ENCODE measurements at regions not wholly inside any gene's neighbourhood (a gene's known extent, or its start where the extent isn't known, plus 50 kb on each side); places are given as distances from the start of the nearest gene placed in this dataset.

- no peak overlapping the region for H3K27ac ChIP-seq (ENCODE audit: low read length)
- H3K9me3 ChIP-seq (ENCODE audit: insufficient read depth, low read depth, low read length), result no peaks in the 10 kb centered on the region
- no peaks in the 10 kb centered on the region for H3K36me3 ChIP-seq (ENCODE audit: insufficient read depth, low read depth, low read length)
- H3K4me1 ChIP-seq (ENCODE audit: insufficient read depth, low read length), result peaks cover 28% of the 10 kb centered on the region; the same call in 1 of the 2 replicates
- 0 out of 2 replicates have a peak overlapping the region, but pooled peaks have one; percentile 41 for H3K4me3 ChIP-seq (ENCODE audit: low read length)
- H3K9ac ChIP-seq (ENCODE audit: low read depth, low read length), result peak overlapping the region; percentile 43; the same call in 1 of the 2 replicates
- no peaks in the 10 kb centered on the region for H3K27me3 ChIP-seq (ENCODE audit: insufficient read depth, low read length)
These were observed 240.6 kb upstream of the PDGFD start for GRCh38 chr11:104404231-104405175.

GRCh38 chr11:104402812-104403521 is 239.0 kb upstream of the PDGFD start:
- Histone ChIP-seq H3K4me1 (ENCODE audit: insufficient read depth, low read length) (peaks cover 28% of the 10 kb centered on the region; the same call in 1 of the 2 replicates), H3K27me3 (ENCODE audit: insufficient read depth, low read length) (no peaks in the 10 kb centered on the region), H3K9ac (ENCODE audit: low read depth, low read length) (peak overlapping the region; percentile 23; the same call in 1 of the 2 replicates), H3K4me3 (ENCODE audit: low read length) (peak overlapping the region; percentile 32; the same call in 1 of the 2 replicates), H3K9me3 (ENCODE audit: insufficient read depth, low read depth, low read length) (no peaks in the 10 kb centered on the region), H3K36me3 (ENCODE audit: insufficient read depth, low read depth, low read length) (no peaks in the 10 kb centered on the region), H3K27ac (ENCODE audit: low read length) (peak overlapping the region; percentile 23)

GRCh38 chr11:104394508-104394907 is 230.6 kb upstream of the PDGFD start:
- Histone ChIP-seq H3K9ac (ENCODE audit: low read depth, low read length) (no peak overlapping the region), H3K27me3 (ENCODE audit: insufficient read depth, low read length) (no peaks in the 10 kb centered on the region), H3K4me1 (ENCODE audit: insufficient read depth, low read length) (no peaks in the 10 kb centered on the region), H3K36me3 (ENCODE audit: insufficient read depth, low read depth, low read length) (no peaks in the 10 kb centered on the region), H3K27ac (ENCODE audit: low read length) (no peak overlapping the region), H3K4me3 (ENCODE audit: low read length) (no peak overlapping the region), H3K9me3 (ENCODE audit: insufficient read depth, low read depth, low read length) (no peaks in the 10 kb centered on the region)

- no peaks in the 10 kb centered on the region for H3K4me1 ChIP-seq (ENCODE audit: insufficient read depth, low read length)
- H3K27ac ChIP-seq (ENCODE audit: low read length), result no peak overlapping the region
- no peak overlapping the region for H3K4me3 ChIP-seq (ENCODE audit: low read length)
- H3K9me3 ChIP-seq (ENCODE audit: insufficient read depth, low read depth, low read length), result no peaks in the 10 kb centered on the region
- no peaks in the 10 kb centered on the region for H3K36me3 ChIP-seq (ENCODE audit: insufficient read depth, low read depth, low read length)
- no peaks in the 10 kb centered on the region for H3K27me3 ChIP-seq (ENCODE audit: insufficient read depth, low read length)
- no peak overlapping the region for H3K9ac ChIP-seq (ENCODE audit: low read depth, low read length)
These were observed 226.7 kb upstream of the PDGFD start for GRCh38 chr11:104390651-104391050.

- Histone ChIP-seq H3K36me3 (ENCODE audit: insufficient read depth, low read depth, low read length) (no peaks in the 10 kb centered on the region), H3K9me3 (ENCODE audit: insufficient read depth, low read depth, low read length) (no peaks in the 10 kb centered on the region), H3K4me1 (ENCODE audit: insufficient read depth, low read length) (no peaks in the 10 kb centered on the region), H3K27ac (ENCODE audit: low read length) (no peak overlapping the region), H3K4me3 (ENCODE audit: low read length) (no peak overlapping the region), H3K27me3 (ENCODE audit: insufficient read depth, low read length) (no peaks in the 10 kb centered on the region), H3K9ac (ENCODE audit: low read depth, low read length) (no peak overlapping the region)
These were observed 221.9 kb upstream of the PDGFD start for GRCh38 chr11:104385884-104386283.

GRCh38 chr11:104380358-104380757 is 216.4 kb upstream of the PDGFD start:
- Histone ChIP-seq H3K36me3 (ENCODE audit: insufficient read depth, low read depth, low read length) (no peaks in the 10 kb centered on the region), H3K4me1 (ENCODE audit: insufficient read depth, low read length) (peaks cover 5% of the 10 kb centered on the region; the same call in 1 of the 2 replicates), H3K4me3 (ENCODE audit: low read length) (no peak overlapping the region), H3K9ac (ENCODE audit: low read depth, low read length) (no peak overlapping the region), H3K27me3 (ENCODE audit: insufficient read depth, low read length) (no peaks in the 10 kb centered on the region), H3K27ac (ENCODE audit: low read length) (no peak overlapping the region), H3K9me3 (ENCODE audit: insufficient read depth, low read depth, low read length) (no peaks in the 10 kb centered on the region)

- H3K27ac ChIP-seq (ENCODE audit: low read length), result no peak overlapping the region
- no peaks in the 10 kb centered on the region for H3K9me3 ChIP-seq (ENCODE audit: insufficient read depth, low read depth, low read length)
- no peak overlapping the region for H3K4me3 ChIP-seq (ENCODE audit: low read length)
- H3K36me3 ChIP-seq (ENCODE audit: insufficient read depth, low read depth, low read length), result no peaks in the 10 kb centered on the region
- no peaks in the 10 kb centered on the region for H3K4me1 ChIP-seq (ENCODE audit: insufficient read depth, low read length)
- no peak overlapping the region for H3K9ac ChIP-seq (ENCODE audit: low read depth, low read length)
- no peaks in the 10 kb centered on the region for H3K27me3 ChIP-seq (ENCODE audit: insufficient read depth, low read length)
These were observed 208.2 kb upstream of the PDGFD start for GRCh38 chr11:104372111-104372510.

GRCh38 chr11:104370478-104370877 is 206.5 kb upstream of the PDGFD start:
- Histone ChIP-seq H3K27ac (ENCODE audit: low read length) (no peak overlapping the region), H3K9me3 (ENCODE audit: insufficient read depth, low read depth, low read length) (peaks cover 7% of the 10 kb centered on the region; the same call in 1 of the 2 replicates), H3K36me3 (ENCODE audit: insufficient read depth, low read depth, low read length) (no peaks in the 10 kb centered on the region), H3K4me1 (ENCODE audit: insufficient read depth, low read length) (no peaks in the 10 kb centered on the region), H3K9ac (ENCODE audit: low read depth, low read length) (no peak overlapping the region), H3K27me3 (ENCODE audit: insufficient read depth, low read length) (no peaks in the 10 kb centered on the region), H3K4me3 (ENCODE audit: low read length) (no peak overlapping the region)

GRCh38 chr11:104369761-104370160 is 205.8 kb upstream of the PDGFD start:
- H3K27ac ChIP-seq (ENCODE audit: low read length), result no peak overlapping the region
- peaks cover 7% of the 10 kb centered on the region; the same call in 1 of the 2 replicates for H3K9me3 ChIP-seq (ENCODE audit: insufficient read depth, low read depth, low read length)
- H3K36me3 ChIP-seq (ENCODE audit: insufficient read depth, low read depth, low read length), result no peaks in the 10 kb centered on the region
- H3K4me3 ChIP-seq (ENCODE audit: low read length), result no peak overlapping the region
- no peaks in the 10 kb centered on the region for H3K27me3 ChIP-seq (ENCODE audit: insufficient read depth, low read length)
- H3K9ac ChIP-seq (ENCODE audit: low read depth, low read length), result no peak overlapping the region
- H3K4me1 ChIP-seq (ENCODE audit: insufficient read depth, low read length), result no peaks in the 10 kb centered on the region

- H3K9ac ChIP-seq (ENCODE audit: low read depth, low read length), result no peak overlapping the region
- no peaks in the 10 kb centered on the region for H3K4me1 ChIP-seq (ENCODE audit: insufficient read depth, low read length)
- peaks cover 7% of the 10 kb centered on the region; the same call in 1 of the 2 replicates for H3K9me3 ChIP-seq (ENCODE audit: insufficient read depth, low read depth, low read length)
- H3K27ac ChIP-seq (ENCODE audit: low read length), result no peak overlapping the region
- H3K27me3 ChIP-seq (ENCODE audit: insufficient read depth, low read length), result no peaks in the 10 kb centered on the region
- H3K4me3 ChIP-seq (ENCODE audit: low read length), result no peak overlapping the region
- H3K36me3 ChIP-seq (ENCODE audit: insufficient read depth, low read depth, low read length), result no peaks in the 10 kb centered on the region
These were observed 202.4 kb upstream of the PDGFD start for GRCh38 chr11:104366321-104366734.

GRCh38 chr11:104365676-104366075 is 201.7 kb upstream of the PDGFD start:
- H3K4me1 ChIP-seq (ENCODE audit: insufficient read depth, low read length), result no peaks in the 10 kb centered on the region
- no peaks in the 10 kb centered on the region for H3K27me3 ChIP-seq (ENCODE audit: insufficient read depth, low read length)
- H3K36me3 ChIP-seq (ENCODE audit: insufficient read depth, low read depth, low read length), result no peaks in the 10 kb centered on the region
- no peak overlapping the region for H3K4me3 ChIP-seq (ENCODE audit: low read length)
- H3K9me3 ChIP-seq (ENCODE audit: insufficient read depth, low read depth, low read length), result peaks cover 7% of the 10 kb centered on the region; the same call in 1 of the 2 replicates
- no peak overlapping the region for H3K9ac ChIP-seq (ENCODE audit: low read depth, low read length)
- no peak overlapping the region for H3K27ac ChIP-seq (ENCODE audit: low read length)
